ENCODE measurements at regions not wholly inside any gene's neighbourhood (a gene's known extent, or its start where the extent isn't known, plus 50 kb on each side); places are given as distances from the start of the nearest gene placed in this dataset.
A peak's percentile ranks its signal among the peaks of the same experiment; 100 is the strongest.

DNA sequence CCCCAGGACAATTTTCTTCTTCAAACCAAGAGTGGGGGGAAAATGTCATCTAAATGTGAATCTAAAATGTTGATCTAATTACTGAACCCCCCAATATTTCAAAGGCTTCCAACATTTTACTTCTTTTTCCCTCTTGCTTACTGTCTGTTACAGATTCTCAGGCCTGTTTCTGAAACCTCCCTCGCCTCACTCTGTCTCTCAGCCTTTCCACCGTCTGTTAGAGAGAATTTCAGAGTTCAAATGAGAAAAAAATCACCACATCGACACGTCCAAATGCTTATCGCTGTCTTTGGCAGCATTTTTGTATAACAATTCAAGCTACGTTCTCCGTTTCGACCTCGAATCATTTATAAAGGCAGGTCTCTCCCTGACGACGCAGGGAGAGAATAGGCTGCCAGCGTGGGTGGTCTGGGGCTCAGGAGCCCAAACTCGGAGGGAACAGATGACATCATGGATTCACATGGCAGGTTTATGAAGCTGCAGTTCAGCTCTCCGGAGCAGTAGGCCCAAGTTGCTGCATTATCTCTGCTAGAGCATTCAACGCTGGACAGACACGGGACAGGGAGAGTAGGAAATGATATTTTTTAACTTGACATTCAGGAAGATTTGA lies 139.8 kb downstream of the GAS1 start:
- no peaks in the 10 kb centered on the region for H3K36me3 Mint-ChIP-seq (ENCODE audit: low read depth)
- no peak overlapping the region for H3K4me3 Mint-ChIP-seq
- peaks cover 6% of the 10 kb centered on the region for H3K9me3 Mint-ChIP-seq (ENCODE audit: low read depth)
- POLR2A ChIA-PET, result no interaction called here
- H3K27me3 Mint-ChIP-seq, result peaks cover 4% of the 10 kb centered on the region
- DNase-seq (no peak), ATAC-seq (no peak)
- no peaks in the 10 kb centered on the region for H3K4me1 Mint-ChIP-seq
- intact Hi-C loops (cut with DNase I, micrococcal nuclease), result no loop called here
- no peak overlapping the region for H3K27ac Mint-ChIP-seq
- CTCF ChIA-PET, result interaction anchor here (0.7 kb wide), 1 partner anchor 300 kb away, joined by 3 read pairs; no protein-coding TSS in a partner anchor

DNA sequence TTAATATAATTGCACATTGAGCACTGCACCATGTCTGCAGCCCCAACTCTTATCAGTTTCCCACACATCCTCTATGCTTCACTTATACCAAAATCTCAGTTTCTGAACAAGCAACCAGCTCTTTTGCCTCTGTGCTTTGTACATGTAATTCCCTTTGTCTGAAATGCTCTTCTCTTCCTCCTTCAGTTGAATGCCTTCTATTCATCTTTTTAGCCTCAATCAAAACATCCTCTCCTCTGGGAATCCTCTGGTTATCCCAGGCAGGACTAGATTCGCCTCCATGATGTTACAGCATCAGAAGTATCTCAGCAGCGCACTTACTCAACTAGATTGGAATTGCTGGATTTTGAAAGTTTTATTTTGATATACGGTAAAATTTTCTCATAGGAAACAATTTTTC lies 143.3 kb downstream of the GAS1 start:
- H3K9me3 Mint-ChIP-seq (ENCODE audit: low read depth), result peaks cover 6% of the 10 kb centered on the region
- CTCF ChIA-PET, result no interaction called here
- POLR2A ChIA-PET, result no interaction called here
- ATAC-seq (no peak), DNase-seq (no peak)
- H3K4me1 Mint-ChIP-seq, result no peaks in the 10 kb centered on the region
- H3K36me3 Mint-ChIP-seq (ENCODE audit: low read depth), result no peaks in the 10 kb centered on the region
- peaks cover 4% of the 10 kb centered on the region for H3K27me3 Mint-ChIP-seq
- intact Hi-C loops (cut with DNase I, micrococcal nuclease), result no loop called here
- no peak overlapping the region for H3K4me3 Mint-ChIP-seq
- H3K27ac Mint-ChIP-seq, result no peak overlapping the region

DNA sequence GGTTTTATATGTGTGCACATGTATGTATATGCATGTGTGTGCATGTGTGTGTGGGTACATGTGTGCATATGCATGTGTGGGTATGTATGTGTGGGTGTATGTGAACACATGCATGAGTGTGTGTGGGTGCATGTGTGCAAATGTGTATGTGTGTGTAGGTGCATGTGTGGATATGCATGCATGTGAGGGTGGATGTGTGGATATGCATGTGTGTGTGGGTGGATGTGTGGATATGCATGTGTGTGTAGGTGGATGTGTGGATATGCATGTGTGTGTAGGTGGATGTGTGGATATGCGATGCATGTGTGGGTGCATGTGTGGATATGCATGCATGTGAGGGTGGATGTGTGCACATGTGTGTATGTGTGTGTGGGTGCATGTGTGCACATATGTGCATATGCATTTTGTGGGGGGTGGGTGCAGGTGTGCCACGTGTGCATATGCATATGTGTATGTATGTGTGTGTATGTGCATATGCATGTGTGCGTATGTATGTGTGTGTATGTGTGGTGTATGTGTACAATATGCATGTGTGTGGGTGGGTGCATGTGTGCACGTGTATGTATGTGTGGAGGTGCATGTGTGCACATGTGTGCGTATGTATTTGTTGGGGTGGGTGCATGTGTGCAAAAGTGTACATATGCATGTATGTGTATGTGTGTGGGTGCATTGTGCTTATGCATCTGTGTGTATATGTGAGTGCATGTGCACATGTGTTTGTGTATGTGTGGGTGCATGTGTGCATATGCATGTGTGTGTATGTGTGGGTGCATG lies 144.2 kb downstream of the GAS1 start:
- POLR2A ChIA-PET, result no interaction called here
- Mint-ChIP-seq H3K9me3 (ENCODE audit: low read depth) (peaks cover 6% of the 10 kb centered on the region), H3K36me3 (ENCODE audit: low read depth) (no peaks in the 10 kb centered on the region), H3K4me3 (no peak overlapping the region), H3K27ac (no peak overlapping the region), H3K4me1 (no peaks in the 10 kb centered on the region), H3K27me3 (peaks cover 6% of the 10 kb centered on the region)
- ATAC-seq, result no peak
- DNase-seq, result no peak
- intact Hi-C loops (cut with DNase I, micrococcal nuclease), result no loop called here
- CTCF ChIA-PET, result interaction anchor here (0.7 kb wide), 1 partner anchor 13 kb away, joined by 3 read pairs; no protein-coding TSS in a partner anchor

DNA sequence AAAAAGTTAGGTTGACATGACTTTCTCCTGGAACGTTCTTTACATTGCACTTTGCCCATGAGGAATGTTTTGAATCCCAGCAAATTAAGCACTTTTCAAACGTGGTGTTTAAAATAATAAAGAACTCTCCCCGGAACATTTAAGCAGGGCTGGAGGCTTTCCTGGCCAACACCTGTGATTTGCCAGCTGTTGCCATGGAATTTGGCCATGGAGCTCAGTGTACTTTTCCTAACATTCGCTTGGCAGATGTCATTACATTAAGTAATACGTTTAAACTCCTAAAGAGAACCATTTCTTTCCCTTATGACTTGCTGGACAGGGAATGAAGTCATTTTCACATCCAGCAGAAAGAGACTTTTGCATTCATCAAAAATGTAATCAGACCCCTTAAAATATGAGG lies 146.1 kb downstream of the GAS1 start:
- Mint-ChIP-seq H3K4me1 (no peaks in the 10 kb centered on the region), H3K27ac (no peak overlapping the region), H3K4me3 (no peak overlapping the region), H3K36me3 (ENCODE audit: low read depth) (no peaks in the 10 kb centered on the region), H3K27me3 (peaks cover 6% of the 10 kb centered on the region), H3K9me3 (ENCODE audit: low read depth) (peaks cover 6% of the 10 kb centered on the region)
- ATAC-seq, result no peak
- intact Hi-C loops (cut with DNase I, micrococcal nuclease), result no loop called here
- no peak for DNase-seq
- CTCF ChIA-PET, result no interaction called here
- POLR2A ChIA-PET, result no interaction called here

DNA sequence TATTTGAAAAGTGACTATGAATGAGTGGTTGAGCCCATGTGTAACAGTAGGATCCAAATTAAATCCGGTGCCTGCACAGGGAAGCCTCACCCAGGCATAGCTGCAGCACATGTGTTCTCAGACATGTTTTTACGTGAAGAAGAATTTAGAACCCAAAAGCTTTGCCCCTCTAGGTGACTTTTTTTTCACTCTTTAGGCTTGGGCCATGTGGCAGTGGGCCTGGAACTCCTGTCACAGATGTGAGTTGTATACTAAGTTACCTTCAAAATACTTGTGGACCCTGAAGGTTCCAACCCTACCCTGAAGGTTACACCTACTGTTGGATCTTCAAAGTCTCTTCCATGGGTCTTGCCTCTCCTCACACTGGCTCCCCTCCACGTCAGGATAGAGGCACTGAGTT lies 146.6 kb downstream of the GAS1 start:
- peaks cover 6% of the 10 kb centered on the region for H3K9me3 Mint-ChIP-seq (ENCODE audit: low read depth)
- H3K36me3 Mint-ChIP-seq (ENCODE audit: low read depth), result no peaks in the 10 kb centered on the region
- intact Hi-C loops (cut with DNase I, micrococcal nuclease), result no loop called here
- ChIA-PET CTCF (no interaction called here), POLR2A (no interaction called here)
- H3K4me1 Mint-ChIP-seq, result no peaks in the 10 kb centered on the region
- H3K27ac Mint-ChIP-seq, result no peak overlapping the region
- H3K27me3 Mint-ChIP-seq, result peaks cover 6% of the 10 kb centered on the region
- no peak for DNase-seq
- ATAC-seq, result no peak
- no peak overlapping the region for H3K4me3 Mint-ChIP-seq

DNA sequence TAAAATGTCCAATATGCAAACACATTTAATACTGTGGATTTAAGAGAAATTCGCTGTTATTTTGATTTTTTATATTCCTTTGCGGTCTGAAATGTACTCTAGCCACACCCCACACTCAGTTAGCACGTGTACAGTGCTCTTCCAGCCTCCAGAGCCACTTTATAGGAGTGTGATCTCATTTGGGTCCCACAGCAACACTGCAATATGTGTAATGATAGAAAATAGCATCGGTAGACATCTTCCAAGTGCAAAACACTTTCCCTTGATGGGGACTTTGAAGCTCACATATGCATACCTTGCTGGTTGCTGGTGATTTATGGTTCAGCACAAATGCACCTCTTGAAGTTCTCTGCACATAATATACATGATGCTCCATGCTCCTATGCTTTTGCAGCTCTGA lies 148.3 kb downstream of the GAS1 start:
- CTCF ChIA-PET, result interaction anchor here (0.5 to 0.6 kb wide), 2 partner anchors 14 to 17 kb away, joined by 3 read pairs; no protein-coding TSS in a partner anchor
- Mint-ChIP-seq H3K27ac (no peak overlapping the region), H3K4me1 (no peaks in the 10 kb centered on the region), H3K36me3 (ENCODE audit: low read depth) (no peaks in the 10 kb centered on the region), H3K9me3 (ENCODE audit: low read depth) (peaks cover 6% of the 10 kb centered on the region), H3K4me3 (no peak overlapping the region), H3K27me3 (peaks cover 6% of the 10 kb centered on the region)
- ATAC-seq (no peak), DNase-seq (no peak)
- intact Hi-C loops (cut with DNase I, micrococcal nuclease), result no loop called here
- POLR2A ChIA-PET, result no interaction called here

DNA sequence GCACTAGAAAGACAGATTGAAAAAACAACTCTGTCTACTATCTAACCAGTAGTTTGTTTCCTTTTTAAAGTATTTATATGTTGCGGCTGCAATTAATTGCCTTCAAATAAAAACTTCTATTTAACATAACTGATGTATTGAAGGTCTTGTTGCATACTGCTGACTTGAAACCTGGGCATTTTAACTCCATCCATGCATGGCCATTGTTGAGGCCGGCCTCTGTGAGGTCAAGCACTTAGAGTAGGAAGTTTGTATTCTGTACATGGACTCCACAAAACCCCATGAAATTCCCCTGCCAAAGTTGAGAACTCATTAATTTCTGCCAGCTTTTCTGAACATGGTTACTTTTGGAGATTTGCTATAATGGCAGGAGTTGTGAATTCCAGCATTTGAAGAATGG lies 150.6 kb downstream of the GAS1 start:
- Mint-ChIP-seq H3K36me3 (ENCODE audit: low read depth) (no peaks in the 10 kb centered on the region), H3K27me3 (peaks cover 6% of the 10 kb centered on the region), H3K4me3 (no peak overlapping the region), H3K4me1 (no peaks in the 10 kb centered on the region), H3K9me3 (ENCODE audit: low read depth) (no peaks in the 10 kb centered on the region), H3K27ac (no peak overlapping the region)
- DNase-seq (no peak), ATAC-seq (no peak)
- ChIA-PET CTCF (interaction anchor here (0.6 to 0.7 kb wide), 2 partner anchors 463 to 1464 kb away, joined by 3 to 4 read pairs; no protein-coding TSS in a partner anchor), POLR2A (no interaction called here)
- intact Hi-C loops (cut with DNase I, micrococcal nuclease), result no loop called here

DNA sequence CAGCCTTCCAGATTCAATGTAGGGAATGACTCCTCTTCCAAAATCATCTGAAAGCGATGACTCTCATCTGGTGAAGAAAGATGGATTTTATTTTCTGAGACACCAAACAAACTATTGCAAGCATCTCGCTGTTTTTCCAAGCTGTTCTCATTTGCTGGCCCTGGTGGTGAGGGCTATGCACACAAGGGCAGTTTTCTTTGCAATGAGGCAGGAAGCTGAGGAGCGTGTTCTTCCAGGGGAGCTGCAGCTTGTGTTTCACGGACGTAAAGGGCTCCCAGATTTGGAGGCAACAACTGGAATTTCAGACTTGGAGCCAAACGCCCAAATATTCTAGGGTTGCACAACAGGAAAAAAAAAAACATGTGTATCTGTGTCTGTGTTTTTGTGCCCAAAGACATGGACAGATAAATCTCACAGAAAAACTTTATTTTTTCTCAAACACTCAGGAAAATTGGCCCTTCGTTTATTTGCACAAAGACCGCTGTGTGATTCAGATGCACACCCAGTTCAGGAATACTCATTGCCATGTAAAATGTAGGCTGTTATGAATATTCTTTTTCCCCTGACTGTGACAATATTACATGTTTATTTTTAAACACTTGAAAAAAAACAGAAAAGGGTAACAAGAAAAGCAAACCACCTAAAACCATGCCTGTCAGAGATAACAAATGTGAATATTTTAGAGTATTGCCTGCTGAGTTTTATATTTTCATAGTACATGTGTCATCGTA lies 151.3 kb downstream of the GAS1 start:
- intact Hi-C loops (cut with DNase I, micrococcal nuclease), result no loop called here
- Mint-ChIP-seq H3K27ac (no peak overlapping the region), H3K9me3 (ENCODE audit: low read depth) (no peaks in the 10 kb centered on the region), H3K36me3 (ENCODE audit: low read depth) (no peaks in the 10 kb centered on the region), H3K4me3 (no peak overlapping the region), H3K4me1 (no peaks in the 10 kb centered on the region), H3K27me3 (peaks cover 6% of the 10 kb centered on the region)
- DNase-seq (no peak), ATAC-seq (no peak)
- ChIA-PET POLR2A (no interaction called here), CTCF (no interaction called here)

DNA sequence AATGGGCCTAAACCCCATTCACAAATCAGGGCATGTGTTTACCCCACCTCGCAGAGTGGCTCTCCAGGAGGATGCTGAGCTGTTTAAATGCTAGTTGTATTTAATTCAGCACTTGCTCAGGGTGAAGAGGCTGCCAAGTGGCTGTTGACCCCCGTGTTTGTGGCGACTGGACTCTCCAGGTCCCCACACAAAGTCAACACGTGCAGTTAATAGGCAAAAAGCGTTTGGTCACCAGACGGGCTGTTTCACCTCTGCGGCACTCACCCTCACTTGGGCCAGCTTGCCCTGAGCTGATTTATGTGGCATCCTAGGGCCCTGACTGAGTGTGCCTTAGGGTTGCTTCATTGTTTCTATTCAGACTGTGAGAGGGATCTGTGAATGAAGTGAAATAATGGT lies 152.3 kb downstream of the GAS1 start:
- POLR2A ChIA-PET, result no interaction called here
- CTCF ChIA-PET, result no interaction called here

DNA sequence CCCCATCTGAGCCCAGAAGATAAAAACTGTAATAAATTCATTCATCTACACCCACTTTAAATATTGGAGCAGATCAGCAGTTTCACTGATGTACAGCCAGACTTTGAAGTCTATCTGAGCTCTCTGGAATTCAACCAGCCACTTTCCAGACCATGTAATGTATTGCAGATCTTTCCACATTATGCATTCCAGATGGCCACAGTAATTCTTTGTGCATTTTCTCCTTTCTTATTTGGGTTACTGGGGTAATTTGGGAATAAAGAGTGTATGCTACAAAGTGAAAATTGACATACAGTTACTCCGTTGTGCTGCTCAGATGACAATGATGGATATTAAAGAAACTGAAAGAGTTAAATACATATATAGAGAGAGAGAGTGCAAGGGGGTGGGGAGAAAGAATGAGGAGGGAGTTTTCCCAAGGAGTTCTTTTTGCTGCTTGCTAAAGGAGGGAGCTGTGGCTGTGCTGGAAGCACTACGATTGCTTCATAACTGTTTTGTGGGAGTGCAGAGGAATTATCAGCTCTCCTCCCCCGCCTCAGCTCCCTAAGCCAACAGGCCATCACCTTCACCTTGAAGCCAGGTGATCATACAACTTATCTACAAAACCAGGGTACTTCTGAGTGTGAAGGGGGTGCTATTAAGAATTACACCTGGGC lies 152.8 kb downstream of the GAS1 start:
- Mint-ChIP-seq H3K27me3 (peaks cover 2% of the 10 kb centered on the region), H3K27ac (no peak overlapping the region), H3K4me3 (no peak overlapping the region), H3K9me3 (ENCODE audit: low read depth) (no peaks in the 10 kb centered on the region), H3K4me1 (no peaks in the 10 kb centered on the region), H3K36me3 (ENCODE audit: low read depth) (no peaks in the 10 kb centered on the region)
- intact Hi-C loops (cut with DNase I, micrococcal nuclease), result no loop called here
- ATAC-seq, result no peak
- POLR2A ChIA-PET, result no interaction called here
- CTCF ChIA-PET, result no interaction called here
- DNase-seq, result no peak

More for the DNA sequence above, 152.3 kb downstream of the GAS1 start:
- no peaks in the 10 kb centered on the region for H3K36me3 Mint-ChIP-seq (ENCODE audit: low read depth)
- H3K9me3 Mint-ChIP-seq (ENCODE audit: low read depth), result no peaks in the 10 kb centered on the region
- no peak overlapping the region for H3K4me3 Mint-ChIP-seq
- DNase-seq (no peak), ATAC-seq (no peak)
- H3K27me3 Mint-ChIP-seq, result peaks cover 3% of the 10 kb centered on the region
- H3K4me1 Mint-ChIP-seq, result no peaks in the 10 kb centered on the region
- no peak overlapping the region for H3K27ac Mint-ChIP-seq
- intact Hi-C loops (cut with DNase I, micrococcal nuclease), result no loop called here

DNA sequence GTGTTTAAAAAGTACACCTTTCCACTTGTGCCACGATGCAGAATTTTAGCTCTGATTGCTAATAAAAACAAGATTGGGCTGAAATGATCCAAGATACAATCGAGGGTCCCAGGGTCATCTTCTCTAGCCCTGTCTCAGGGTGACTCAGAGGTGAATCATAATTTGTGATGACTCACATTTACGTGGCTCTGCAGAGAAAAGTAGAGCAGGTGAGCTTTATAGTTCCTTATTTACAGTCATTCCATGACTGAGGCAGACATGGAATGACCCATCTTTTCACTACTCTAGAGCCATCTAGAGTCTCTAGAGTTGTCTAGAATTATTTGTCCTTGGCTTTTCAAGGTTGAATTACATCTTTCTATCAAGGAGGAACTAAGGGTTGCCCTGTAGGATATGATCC lies 155.2 kb downstream of the GAS1 start:
- H3K27ac Mint-ChIP-seq, result no peak overlapping the region
- ATAC-seq, result peak; percentile 51
- H3K4me3 Mint-ChIP-seq, result no peak overlapping the region
- no peaks in the 10 kb centered on the region for H3K4me1 Mint-ChIP-seq
- ChIA-PET CTCF (no interaction called here), POLR2A (no interaction called here)
- H3K36me3 Mint-ChIP-seq (ENCODE audit: low read depth), result no peaks in the 10 kb centered on the region
- peaks cover 2% of the 10 kb centered on the region for H3K27me3 Mint-ChIP-seq
- intact Hi-C loops (cut with DNase I, micrococcal nuclease), result no loop called here
- no peaks in the 10 kb centered on the region for H3K9me3 Mint-ChIP-seq (ENCODE audit: low read depth)
- DNase-seq, result no peak

DNA sequence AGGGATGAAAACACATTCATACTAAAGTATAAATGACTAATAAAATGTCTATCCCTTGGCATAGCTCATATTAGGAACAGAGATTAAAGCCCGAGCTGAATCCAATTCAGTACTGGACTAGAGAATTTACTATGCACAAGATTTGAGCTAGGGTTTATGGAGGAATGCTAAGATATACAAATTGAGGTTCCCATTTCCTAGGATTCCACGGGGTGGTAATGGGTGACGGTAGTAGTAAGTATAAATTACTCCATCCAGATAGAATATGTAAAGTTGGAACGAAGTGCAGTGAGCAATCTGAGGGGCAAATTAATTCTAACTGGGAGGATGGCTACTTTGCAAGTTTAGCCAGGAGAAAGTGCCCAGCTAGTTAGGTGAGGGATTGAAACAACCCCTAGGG lies 156.5 kb downstream of the GAS1 start:
- H3K27me3 Mint-ChIP-seq, result peaks cover 2% of the 10 kb centered on the region
- no peaks in the 10 kb centered on the region for H3K36me3 Mint-ChIP-seq (ENCODE audit: low read depth)
- ChIA-PET CTCF (no interaction called here), POLR2A (no interaction called here)
- H3K4me3 Mint-ChIP-seq, result no peak overlapping the region
- intact Hi-C loops (cut with DNase I, micrococcal nuclease), result no loop called here
- ATAC-seq (no peak), DNase-seq (no peak)
- no peaks in the 10 kb centered on the region for H3K9me3 Mint-ChIP-seq (ENCODE audit: low read depth)
- no peaks in the 10 kb centered on the region for H3K4me1 Mint-ChIP-seq
- H3K27ac Mint-ChIP-seq, result no peak overlapping the region

Data from activated CD4-positive, alpha-beta T cell treated with anti-CD3 and anti-CD28 coated beads for 36 hours (primary cell).